ENCODE measurements at regions not wholly inside any gene's neighbourhood (a gene's known extent, or its start where the extent isn't known, plus 50 kb on each side); places are given as distances from the start of the nearest gene placed in this dataset.

DNA sequence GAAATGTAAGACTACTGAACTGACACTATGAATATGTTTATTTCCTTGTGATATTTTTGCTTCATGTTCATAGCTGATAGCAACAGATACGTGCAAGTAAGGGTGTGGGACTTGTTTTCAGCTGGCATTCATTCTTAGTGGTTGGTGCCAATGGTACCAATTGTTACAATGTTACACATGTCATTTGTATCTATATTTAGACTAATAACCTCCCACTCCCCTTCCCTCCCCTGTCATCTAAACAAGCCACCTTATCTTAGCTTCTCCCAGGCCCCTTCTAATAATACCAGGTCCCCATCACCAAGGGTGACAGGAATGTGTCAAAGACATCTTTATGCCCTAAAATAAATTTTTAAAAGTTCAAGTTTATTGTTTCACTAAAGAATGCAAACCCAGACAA is 294.7 kb upstream of the FAM98A start:
- TF ChIP-seq, protein P1, sequence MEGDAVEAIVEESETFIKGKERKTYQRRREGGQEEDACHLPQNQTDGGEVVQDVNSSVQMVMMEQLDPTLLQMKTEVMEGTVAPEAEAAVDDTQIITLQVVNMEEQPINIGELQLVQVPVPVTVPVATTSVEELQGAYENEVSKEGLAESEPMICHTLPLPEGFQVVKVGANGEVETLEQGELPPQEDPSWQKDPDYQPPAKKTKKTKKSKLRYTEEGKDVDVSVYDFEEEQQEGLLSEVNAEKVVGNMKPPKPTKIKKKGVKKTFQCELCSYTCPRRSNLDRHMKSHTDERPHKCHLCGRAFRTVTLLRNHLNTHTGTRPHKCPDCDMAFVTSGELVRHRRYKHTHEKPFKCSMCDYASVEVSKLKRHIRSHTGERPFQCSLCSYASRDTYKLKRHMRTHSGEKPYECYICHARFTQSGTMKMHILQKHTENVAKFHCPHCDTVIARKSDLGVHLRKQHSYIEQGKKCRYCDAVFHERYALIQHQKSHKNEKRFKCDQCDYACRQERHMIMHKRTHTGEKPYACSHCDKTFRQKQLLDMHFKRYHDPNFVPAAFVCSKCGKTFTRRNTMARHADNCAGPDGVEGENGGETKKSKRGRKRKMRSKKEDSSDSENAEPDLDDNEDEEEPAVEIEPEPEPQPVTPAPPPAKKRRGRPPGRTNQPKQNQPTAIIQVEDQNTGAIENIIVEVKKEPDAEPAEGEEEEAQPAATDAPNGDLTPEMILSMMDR (IDR thresholded peaks at IDR 0.05; ENCODE audit: low read depth, low read length): no peak
- TF ChIP-seq POLR2A (IDR thresholded peaks at IDR 0.05; ENCODE audit: extremely low read depth, insufficient read length): no peak
- TF ChIP-seq, protein P2, sequence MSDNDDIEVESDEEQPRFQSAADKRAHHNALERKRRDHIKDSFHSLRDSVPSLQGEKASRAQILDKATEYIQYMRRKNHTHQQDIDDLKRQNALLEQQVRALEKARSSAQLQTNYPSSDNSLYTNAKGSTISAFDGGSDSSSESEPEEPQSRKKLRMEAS (IDR thresholded peaks at IDR 0.05; ENCODE audit: low read depth, low read length): no peak
- no peak for TF ChIP-seq MYC (IDR thresholded peaks at IDR 0.05; ENCODE audit: low read depth, low read length)
